Lower lobe of right lung (tissue), 2 donors: ENCODE measurements at regions not wholly inside any gene's neighbourhood (a gene's known extent, or its start where the extent isn't known, plus 50 kb on each side); places are given as distances from the start of the nearest gene placed in this dataset.
A peak's percentile ranks its signal among the peaks of the same experiment; 100 is the strongest.

Source experiments
- ATAC-seq, 2 donors: fragments of 200-7000 bp; cut with Tn5 transposase; one replicate each; pipeline ENCODE4 v1.9.1; 2020 to 2022; ENCODE audit warnings: mild to moderate bottlenecking in 2 of 2, moderate library complexity in 2 of 2
- DNase-seq: peaks from one replicate; pipeline ENCODE4 v3.0.0-alpha.2; 2020
- H3K27ac ChIP-seq: fragments of 200-600 bp; one replicate; pipeline ENCODE4 v1.8.0; 2022
- H3K27me3 ChIP-seq: fragments of 200-600 bp; one replicate; pipeline ENCODE4 v1.8.0; 2022; ENCODE audit warnings: low read depth
- H3K36me3 ChIP-seq: fragments of 200-600 bp; one replicate; pipeline ENCODE4 v1.8.0; 2022; ENCODE audit warnings: mild to moderate bottlenecking
- H3K4me1 ChIP-seq: fragments of 200-600 bp; one replicate; pipeline ENCODE4 v1.8.0; 2022
- H3K4me3 ChIP-seq: fragments of 200-600 bp; one replicate; pipeline ENCODE4 v1.8.0; 2022; ENCODE audit warnings: mild to moderate bottlenecking
- H3K9me3 ChIP-seq: fragments of 200-600 bp; one replicate; pipeline ENCODE4 v1.8.0; 2022
- intact Hi-C: fragments of 100-400 bp; cut with DNase I; formaldehyde crosslinking; loops from one replicate; pipeline ENCODE4 v1.11.0; 2022
- TF ChIP-seq, protein P1 (sequence below): fragments of 200-600 bp; IDR thresholded peaks from one replicate; pipeline ENCODE4 v1.8.0; 2022; ENCODE audit warnings: antibody characterized with exemption, mild to moderate bottlenecking
- donor health status: DM: no; HTN: yes; CAD: no; lungs with severe emphysema.

DNA sequence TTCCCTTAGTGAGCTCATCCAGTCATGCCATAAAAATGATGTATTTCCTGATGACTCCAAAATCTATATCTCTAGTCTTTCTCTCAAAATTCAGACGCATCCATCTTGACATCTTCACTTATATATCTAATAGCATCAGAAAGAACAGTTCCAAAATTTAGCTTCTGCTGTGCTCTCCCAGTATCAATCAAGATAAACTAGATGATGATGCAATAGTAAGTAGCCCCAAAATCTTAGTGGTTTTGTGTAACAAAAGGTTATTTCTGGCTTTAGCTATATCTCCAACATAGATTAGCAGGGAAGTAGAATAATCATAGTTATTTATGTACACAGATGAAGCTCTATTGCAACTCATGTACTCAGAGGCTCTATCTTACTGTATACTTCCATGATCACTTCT, 382.5 kb upstream of the ADGRL3 start:
- DNase-seq = no peak
- TF ChIP-seq, protein P1, sequence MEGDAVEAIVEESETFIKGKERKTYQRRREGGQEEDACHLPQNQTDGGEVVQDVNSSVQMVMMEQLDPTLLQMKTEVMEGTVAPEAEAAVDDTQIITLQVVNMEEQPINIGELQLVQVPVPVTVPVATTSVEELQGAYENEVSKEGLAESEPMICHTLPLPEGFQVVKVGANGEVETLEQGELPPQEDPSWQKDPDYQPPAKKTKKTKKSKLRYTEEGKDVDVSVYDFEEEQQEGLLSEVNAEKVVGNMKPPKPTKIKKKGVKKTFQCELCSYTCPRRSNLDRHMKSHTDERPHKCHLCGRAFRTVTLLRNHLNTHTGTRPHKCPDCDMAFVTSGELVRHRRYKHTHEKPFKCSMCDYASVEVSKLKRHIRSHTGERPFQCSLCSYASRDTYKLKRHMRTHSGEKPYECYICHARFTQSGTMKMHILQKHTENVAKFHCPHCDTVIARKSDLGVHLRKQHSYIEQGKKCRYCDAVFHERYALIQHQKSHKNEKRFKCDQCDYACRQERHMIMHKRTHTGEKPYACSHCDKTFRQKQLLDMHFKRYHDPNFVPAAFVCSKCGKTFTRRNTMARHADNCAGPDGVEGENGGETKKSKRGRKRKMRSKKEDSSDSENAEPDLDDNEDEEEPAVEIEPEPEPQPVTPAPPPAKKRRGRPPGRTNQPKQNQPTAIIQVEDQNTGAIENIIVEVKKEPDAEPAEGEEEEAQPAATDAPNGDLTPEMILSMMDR = no peak
- H3K27ac ChIP-seq = no peak overlapping the region
- no peak overlapping the region for H3K4me3 ChIP-seq
- ATAC-seq = no peak
- H3K9me3 ChIP-seq = no peaks in the 10 kb centered on the region
- no peaks in the 10 kb centered on the region for H3K4me1 ChIP-seq
- intact Hi-C loops = no loop called here
- no peaks in the 10 kb centered on the region for H3K27me3 ChIP-seq
- no peaks in the 10 kb centered on the region for H3K36me3 ChIP-seq

DNA sequence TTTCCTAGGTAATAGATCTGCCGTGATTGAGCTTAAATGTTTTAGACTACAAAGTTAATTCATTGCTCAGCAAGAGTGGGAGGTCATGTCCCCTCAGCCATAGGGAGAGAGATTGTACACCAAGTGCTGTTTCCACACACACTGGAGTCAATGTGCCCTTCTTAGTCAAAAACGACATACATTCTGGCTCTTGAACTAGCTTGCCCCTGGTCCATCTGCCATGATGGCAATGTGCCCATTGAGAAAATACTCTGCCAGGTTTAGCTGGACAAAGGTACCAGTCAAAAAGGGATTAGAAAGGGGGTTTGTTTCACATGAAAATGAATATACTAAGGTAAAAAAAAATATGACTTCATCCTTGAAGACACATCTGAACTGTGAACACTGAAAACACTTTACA, 377.1 kb upstream of the ADGRL3 start:
- TF ChIP-seq, protein P1 = no peak
- Histone ChIP-seq H3K4me3 (no peak overlapping the region), H3K9me3 (no peaks in the 10 kb centered on the region), H3K36me3 (no peaks in the 10 kb centered on the region), H3K4me1 (no peaks in the 10 kb centered on the region), H3K27ac (no peak overlapping the region), H3K27me3 (no peaks in the 10 kb centered on the region)
- intact Hi-C loops = no loop called here
- ATAC-seq (no peak), DNase-seq (no peak)

DNA sequence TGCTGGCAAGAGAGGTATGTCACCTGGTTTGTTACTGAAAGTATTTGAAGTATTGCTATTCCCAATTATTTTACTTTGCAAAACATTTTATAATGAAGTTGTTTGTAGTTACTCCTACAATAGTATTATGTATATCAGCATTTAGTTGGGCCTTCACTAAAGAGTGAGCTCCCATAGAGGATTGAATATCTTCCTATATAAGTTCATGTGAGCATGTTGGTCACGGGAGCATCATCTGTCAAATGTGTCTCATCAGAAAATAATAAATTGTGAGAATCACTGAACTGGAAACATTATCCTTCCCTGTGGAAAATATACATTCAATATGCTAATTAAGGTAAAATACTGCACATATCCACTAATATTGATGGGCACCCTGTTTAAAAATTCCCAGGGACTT, 360.1 kb upstream of the ADGRL3 start:
- TF ChIP-seq, protein P1 = no peak
- Histone ChIP-seq H3K27ac (no peak overlapping the region), H3K27me3 (no peaks in the 10 kb centered on the region), H3K36me3 (no peaks in the 10 kb centered on the region), H3K4me3 (no peak overlapping the region), H3K4me1 (no peaks in the 10 kb centered on the region), H3K9me3 (no peaks in the 10 kb centered on the region)
- DNase-seq (no peak), ATAC-seq (no peak)
- intact Hi-C loops = no loop called here

DNA sequence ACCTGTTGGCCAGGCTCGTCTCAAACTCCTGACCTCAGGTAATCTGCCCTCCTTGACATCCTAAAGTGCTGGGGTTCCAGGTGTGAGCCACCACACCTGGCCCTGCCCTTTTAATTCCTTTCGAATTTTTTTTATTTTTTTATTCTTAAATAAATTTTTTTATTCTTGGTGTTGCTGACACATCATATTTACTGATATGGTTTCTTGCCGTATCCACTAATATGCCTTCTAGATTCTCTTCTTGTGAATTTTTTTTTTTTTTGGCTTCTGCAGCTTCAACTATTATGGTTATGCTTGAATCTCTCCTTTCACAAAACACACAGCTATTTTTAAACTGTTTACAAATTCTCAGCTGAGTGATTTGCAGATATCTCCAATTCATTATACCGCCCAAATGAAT, 353.4 kb upstream of the ADGRL3 start:
- no peak for DNase-seq

DNA sequence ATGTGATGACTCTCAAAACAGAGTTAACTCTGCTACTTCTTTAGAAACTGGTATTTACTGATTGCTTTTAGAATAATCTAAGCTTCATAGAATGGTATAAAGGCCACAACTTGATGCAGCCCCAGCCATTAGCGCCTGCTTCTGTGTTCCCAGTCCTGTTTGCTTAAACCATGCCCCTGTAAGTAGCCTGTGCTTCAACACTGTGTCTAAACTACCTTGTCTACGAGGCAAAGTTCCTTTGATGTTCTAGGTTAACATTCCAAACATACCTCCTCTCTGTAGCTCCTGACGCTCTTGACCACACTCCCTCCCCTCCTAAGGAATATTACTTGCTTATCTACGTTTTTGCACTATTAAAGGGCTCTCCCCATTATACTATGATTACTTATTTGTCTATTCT, 352.5 kb upstream of the ADGRL3 start:
- Histone ChIP-seq H3K36me3 (no peaks in the 10 kb centered on the region), H3K4me1 (no peaks in the 10 kb centered on the region), H3K4me3 (no peak overlapping the region), H3K9me3 (peaks cover 4% of the 10 kb centered on the region), H3K27me3 (no peaks in the 10 kb centered on the region), H3K27ac (no peak overlapping the region)
- no peak for DNase-seq
- peak; percentile 37 to 41 for ATAC-seq
- TF ChIP-seq, protein P1 = no peak
- intact Hi-C loops = no loop called here

More for the DNA sequence above, 353.4 kb upstream of the ADGRL3 start:
- TF ChIP-seq, protein P1 = no peak
- Histone ChIP-seq H3K4me1 (no peaks in the 10 kb centered on the region), H3K27me3 (no peaks in the 10 kb centered on the region), H3K36me3 (no peaks in the 10 kb centered on the region), H3K9me3 (no peaks in the 10 kb centered on the region), H3K27ac (no peak overlapping the region), H3K4me3 (no peak overlapping the region)
- intact Hi-C loops = no loop called here
- ATAC-seq = no peak
